NCI-H82 treated with DMSO at 0.1 percent for 48 hours (cell line): ENCODE measurements at regions not wholly inside any gene's neighbourhood (a gene's known extent, or its start where the extent isn't known, plus 50 kb on each side); places are given as distances from the start of the nearest gene placed in this dataset.
"Not testable (repeated sequence)": the region's sequence is repeated elsewhere in the genome, so short reads cannot be mapped to it uniquely, and the experiment has no call there.

ENCODE experiments used
- DNase-seq: peaks from one replicate; lab custom pipeline; 2025; ENCODE audit not compliant: unreplicated experiment; lab: John Stamatoyannopoulos, UW

GRCh38 chr10:121263431-121263783 lies 334.8 kb downstream of the FGFR2 start:
- DNase-seq: no peak

- DNase-seq: no peak
Observed at GRCh38 chr10:121265360-121266123, 332.7 kb downstream of the FGFR2 start.

- no peak for DNase-seq
Observed at GRCh38 chr10:121266370-121266769, 331.9 kb downstream of the FGFR2 start.

DNA sequence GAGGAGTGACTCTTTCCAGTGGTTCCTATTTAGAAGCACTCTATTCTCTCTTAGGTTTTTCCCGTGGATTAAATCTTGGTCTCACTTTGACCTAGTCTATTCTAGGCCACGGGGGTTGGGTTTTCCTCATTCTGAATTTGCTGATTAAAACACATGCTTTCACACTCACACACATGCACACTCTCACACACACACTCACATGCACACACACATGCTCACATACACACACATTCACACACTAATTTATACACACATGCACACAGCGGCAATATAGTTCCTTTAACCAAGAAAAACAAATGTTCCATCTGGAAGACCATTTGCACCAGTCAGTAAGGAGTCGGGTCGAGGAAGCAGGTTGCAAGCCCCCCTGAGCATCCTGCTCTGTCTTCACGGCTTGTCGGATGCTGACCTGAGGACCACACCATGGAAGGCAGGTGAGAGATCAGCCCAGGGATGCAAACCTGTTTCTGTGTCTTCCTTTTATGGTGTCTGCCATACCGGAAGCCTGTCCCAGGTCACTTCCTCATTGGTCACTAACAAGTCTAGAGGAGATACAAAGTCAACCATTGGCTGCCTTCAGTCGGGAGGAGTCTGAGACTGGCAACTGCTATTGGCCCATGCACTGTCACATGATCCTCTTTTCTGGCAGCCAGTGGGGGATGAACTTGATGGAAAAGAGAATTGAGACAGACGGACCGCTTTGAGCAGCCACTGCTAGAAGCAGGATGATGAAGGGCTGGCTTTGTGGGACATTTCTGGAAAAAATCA lies 330.8 kb downstream of the FGFR2 start:
- no peak for DNase-seq

GRCh38 chr10:121268363-121268762 lies 329.9 kb downstream of the FGFR2 start:
- no peak for DNase-seq

GRCh38 chr10:121268863-121269432 lies 329.3 kb downstream of the FGFR2 start:
- no peak for DNase-seq

DNA sequence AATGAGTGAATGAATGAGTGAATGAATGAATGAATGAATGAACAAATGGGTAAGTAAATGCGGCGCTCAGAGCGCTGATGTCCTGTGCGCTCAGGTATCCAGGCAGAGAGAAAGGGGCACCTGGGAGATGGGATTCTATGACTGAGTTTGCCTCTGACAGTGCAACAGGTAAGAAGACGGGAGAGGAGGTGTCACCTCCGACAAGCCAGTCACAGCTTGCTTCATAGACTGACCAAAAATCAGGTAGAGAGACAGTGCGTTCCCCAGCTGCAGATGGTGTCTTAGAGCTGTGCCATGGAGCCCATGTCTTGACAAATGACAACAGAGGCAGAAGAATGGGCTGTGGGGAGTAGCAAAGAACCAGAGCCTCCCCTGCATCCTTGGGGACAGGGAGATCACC lies 327.3 kb downstream of the FGFR2 start:
- no peak for DNase-seq

DNA sequence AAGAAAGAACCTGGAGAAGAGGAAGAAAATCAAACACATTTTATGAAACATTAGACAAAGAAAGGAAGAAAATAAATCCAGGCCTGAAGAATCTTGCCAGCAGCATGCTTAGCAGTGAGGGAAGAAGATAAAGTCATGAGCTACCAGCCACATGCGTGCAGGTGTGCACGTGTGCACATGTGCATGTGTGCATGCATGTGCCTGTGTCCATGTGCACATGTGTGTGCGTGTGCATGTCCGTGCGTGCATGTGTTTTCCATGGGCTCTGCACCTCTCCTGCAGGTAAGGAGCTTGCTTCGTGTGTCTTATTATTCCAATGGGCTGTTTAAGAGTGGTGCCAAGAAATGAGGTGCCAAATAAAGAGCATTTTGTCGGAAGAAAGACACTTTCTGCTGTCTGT lies 322.2 kb downstream of the FGFR2 start:
- DNase-seq: no peak

DNA sequence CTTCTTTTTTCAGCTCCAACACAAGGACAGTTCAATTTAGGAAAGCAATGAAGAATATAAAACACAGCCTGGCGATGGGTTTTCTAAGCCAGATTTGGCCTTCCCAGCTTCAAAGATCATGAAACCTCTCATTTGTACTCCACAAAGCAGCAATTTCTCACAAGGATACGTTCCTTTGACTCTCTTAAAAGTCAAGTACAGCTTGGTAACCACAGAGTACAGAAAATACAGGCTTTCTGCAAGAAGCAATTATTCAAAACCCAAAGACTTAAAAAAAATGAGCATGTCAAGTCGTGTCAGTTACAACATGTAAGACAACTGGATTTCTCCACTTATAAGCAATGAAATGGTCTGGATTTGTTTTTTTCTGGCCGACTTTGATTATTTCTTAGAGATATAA lies 321.4 kb downstream of the FGFR2 start:
- DNase-seq: no peak

DNA sequence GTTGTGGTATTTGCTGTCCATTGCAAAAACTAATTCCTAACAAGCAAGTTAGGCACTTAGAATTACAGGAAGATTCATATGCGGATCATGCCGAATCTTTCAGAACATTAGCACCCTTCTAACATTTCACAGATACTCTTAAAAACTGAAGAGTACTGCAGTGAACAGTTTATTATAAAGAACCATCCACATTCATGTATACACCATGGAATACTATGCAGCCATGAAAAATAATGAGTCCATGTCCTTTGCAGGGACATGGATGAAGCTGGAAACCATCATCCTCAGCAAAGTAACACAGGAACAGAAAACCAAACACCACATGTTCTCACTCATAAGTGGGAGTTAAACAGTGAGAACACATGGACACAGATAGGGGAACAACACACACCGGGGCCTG lies 319.9 kb downstream of the FGFR2 start:
- DNase-seq: not testable (repeated sequence)

DNA sequence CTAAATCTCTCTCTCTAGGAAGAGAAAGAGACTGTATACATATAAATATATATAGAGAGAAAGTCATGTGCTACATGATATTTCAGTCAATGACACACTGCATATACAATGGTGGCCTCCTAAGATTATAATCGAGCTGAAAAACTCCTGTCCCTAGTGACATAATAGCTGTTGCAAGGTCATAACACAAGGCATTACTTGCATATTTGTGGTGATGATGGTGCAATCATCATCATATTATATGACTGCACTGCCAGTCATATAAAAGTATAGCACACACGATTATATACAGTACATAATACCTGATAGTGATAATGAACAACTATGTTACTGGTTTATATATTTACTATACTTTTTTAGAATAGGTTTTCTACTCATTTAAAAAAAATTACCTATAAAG lies 316.7 kb downstream of the FGFR2 start:
- DNase-seq: no peak

- DNase-seq: no peak
Observed at GRCh38 chr10:121282264-121282663, 316.0 kb downstream of the FGFR2 start.

DNA sequence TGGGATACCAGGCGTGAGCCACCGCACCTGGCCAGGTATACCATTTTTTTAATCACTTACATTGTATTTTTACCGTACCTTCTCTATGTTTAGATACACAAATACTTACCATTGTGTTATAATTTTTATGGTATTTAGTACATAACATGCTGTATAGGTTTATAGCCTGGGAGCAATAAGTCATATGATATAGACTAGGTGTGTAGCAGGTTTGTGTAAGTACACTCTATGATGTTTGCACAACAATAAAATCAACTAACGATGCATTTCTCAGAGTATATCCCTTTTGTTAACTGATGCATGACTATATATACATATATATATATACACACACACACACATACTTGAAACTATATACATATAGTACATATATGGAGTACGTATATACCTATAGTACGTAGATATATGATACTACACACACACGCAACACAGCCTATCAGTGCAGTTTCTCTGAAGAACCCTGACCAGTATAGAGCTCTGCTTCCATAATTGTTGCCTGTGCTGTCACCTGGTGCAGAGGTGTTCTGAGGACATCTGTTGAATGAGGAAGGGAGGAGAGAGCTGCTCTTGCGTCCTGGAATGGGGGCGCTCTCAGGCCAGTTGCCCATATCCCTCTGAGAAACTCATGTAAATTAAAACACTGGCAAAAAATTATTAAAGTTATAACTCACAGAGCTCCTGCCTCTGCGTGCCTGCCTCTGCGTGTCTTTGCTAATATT lies 315.3 kb downstream of the FGFR2 start:
- DNase-seq: no peak

GRCh38 chr10:121284936-121285335 lies 313.3 kb downstream of the FGFR2 start:
- DNase-seq: no peak

- DNase-seq: no peak
Observed at GRCh38 chr10:121285406-121286196, 312.6 kb downstream of the FGFR2 start.

DNA sequence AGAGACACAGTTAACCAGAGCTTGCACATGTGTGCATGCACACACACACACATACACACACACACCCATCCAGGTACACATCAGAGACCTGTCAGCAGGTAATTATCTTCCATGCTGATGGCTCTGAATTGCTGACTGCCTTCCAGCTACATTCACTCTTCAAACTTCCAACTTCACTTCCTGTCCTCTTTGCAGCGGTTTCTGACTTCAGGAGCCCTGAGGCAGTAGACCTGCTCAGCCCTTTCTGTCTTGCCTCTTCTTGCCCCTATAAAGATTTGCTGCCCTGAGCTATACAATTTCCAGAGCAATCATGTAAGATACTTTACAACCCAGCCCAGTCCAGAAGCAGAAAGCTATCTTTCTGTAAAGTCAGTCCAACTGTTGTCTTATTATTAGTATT lies 310.2 kb downstream of the FGFR2 start:
- DNase-seq: no peak

GRCh38 chr10:121288864-121289661 lies 309.2 kb downstream of the FGFR2 start:
- no peak for DNase-seq

- DNase-seq: no peak
Observed at GRCh38 chr10:121289800-121290199, 308.4 kb downstream of the FGFR2 start.

DNA sequence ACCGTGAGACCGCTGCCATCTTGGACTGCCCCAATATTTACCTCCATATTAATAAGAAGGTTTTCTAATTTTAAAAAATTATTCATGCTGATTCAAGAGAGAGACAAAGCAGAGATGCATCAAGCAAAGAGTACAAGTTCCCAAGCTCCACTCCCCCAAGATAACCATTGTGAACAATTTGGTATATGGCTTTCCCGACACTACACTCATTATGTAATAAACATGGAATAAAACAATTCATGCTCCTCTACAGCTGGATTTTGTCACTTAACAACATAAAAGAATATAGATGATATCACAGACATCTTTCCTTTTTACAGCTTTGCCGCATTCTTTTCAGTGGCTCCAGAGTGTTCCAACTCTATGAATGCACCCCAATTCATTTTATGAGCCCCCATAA lies 307.6 kb downstream of the FGFR2 start:
- DNase-seq: no peak

DNA sequence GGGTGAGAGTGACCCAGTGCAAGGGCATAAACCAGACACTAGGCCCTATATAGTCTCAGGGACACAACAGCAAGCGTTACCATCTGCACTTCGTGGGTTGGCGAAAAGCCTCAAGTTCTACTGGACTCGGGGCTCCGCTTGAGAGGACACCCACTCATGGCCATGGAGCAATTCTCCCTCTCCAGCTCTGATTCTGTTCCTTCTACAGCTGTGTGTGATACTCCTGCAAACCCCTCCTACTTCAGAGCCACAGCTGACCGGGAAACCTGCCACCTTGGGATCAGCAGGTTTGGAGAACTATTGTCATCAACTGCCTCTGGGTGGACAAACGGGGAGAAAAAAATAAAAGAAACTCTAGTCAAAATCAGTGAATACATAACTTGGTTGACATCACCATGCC lies 306.9 kb downstream of the FGFR2 start:
- no peak for DNase-seq
